ENCODE measurements at regions not wholly inside any gene's neighbourhood (a gene's known extent, or its start where the extent isn't known, plus 50 kb on each side); places are given as distances from the start of the nearest gene placed in this dataset.

DNA sequence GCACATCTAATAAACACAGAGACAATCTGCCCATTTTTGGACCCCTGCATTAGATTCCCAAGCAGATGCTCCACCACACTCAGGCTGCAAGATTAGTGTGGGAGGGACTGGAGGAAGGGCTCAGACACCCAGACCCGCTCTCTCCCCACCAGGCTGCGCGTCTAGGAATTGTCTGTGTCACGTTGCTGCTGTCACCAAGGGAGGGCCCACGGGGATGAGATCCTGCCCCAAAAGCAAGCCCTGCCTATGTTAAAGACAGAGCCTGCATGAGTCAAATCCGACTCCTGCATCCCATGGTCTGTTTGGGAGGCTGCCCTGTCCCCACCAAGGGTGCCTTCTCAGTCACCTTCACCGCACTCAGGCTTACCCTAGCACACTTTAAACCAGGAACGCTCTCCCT, 114.4 kb upstream of the ZNF507 start:
- DNase-seq (ENCODE audit: low spot score in 2 of 2) (no peak), ATAC-seq (no peak)
- H3K4me3 Mint-ChIP-seq, result no peak overlapping the region
- no peaks in the 10 kb centered on the region for H3K4me1 Mint-ChIP-seq
- no peaks in the 10 kb centered on the region for H3K36me3 Mint-ChIP-seq
- no peak overlapping the region for H3K27ac Mint-ChIP-seq
- no peaks in the 10 kb centered on the region for H3K9me3 Mint-ChIP-seq

DNA sequence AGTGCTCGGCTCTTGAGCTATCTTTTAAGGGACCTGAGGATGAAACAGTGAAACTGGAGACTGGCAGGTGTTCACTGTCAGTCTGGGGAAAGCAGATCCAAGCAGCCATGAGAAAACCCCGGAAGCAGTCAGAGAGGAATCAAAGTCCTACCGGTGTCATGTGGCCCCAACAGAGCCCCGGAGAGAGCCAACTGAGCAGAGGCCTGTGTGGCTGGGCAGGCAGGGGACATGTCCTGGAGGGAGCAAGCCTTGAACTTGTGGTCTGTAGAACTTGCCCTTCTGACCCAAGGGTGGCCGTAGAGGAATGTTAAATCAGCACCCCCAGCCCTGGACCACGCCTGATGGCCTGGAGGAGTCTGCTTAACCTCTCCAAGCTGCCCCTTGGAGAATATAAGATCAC, 113.7 kb upstream of the ZNF507 start:
- Mint-ChIP-seq H3K36me3 (no peaks in the 10 kb centered on the region), H3K4me3 (no peak overlapping the region), H3K9me3 (no peaks in the 10 kb centered on the region), H3K27ac (no peak overlapping the region), H3K4me1 (no peaks in the 10 kb centered on the region)
- DNase-seq (ENCODE audit: low spot score in 2 of 2) (no peak), ATAC-seq (no peak)

GRCh38 chr19:32232449-32232848, 113.0 kb upstream of the ZNF507 start:
- no peaks in the 10 kb centered on the region for H3K4me1 Mint-ChIP-seq
- H3K9me3 Mint-ChIP-seq, result no peaks in the 10 kb centered on the region
- no peak for DNase-seq (ENCODE audit: low spot score in 2 of 2)
- H3K4me3 Mint-ChIP-seq, result no peak overlapping the region
- H3K36me3 Mint-ChIP-seq, result no peaks in the 10 kb centered on the region
- ATAC-seq, result no peak
- H3K27ac Mint-ChIP-seq, result no peak overlapping the region

DNA sequence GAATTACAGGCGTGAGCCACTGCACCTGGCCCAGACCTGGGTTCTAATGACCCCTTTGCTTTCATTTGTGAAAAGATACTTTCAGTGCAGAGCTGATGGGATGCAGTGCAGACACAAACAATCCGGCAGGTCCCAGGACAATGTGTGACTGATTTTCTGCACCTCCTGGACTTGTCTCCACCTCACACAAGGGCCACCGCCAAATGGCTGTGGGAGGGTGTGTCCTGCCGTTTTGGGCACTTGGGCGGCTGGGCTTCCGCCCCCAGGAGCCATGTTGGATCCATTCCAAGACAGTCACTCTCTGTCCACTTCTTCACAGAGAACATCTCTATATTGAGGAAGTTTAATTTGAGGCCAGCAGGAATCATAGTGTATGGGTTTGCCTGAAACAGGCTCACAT, 112.3 kb upstream of the ZNF507 start:
- Mint-ChIP-seq H3K4me3 (no peak overlapping the region), H3K27ac (no peak overlapping the region), H3K4me1 (no peaks in the 10 kb centered on the region), H3K36me3 (no peaks in the 10 kb centered on the region), H3K9me3 (no peaks in the 10 kb centered on the region)
- ATAC-seq (no peak), DNase-seq (ENCODE audit: low spot score in 2 of 2) (no peak)

DNA sequence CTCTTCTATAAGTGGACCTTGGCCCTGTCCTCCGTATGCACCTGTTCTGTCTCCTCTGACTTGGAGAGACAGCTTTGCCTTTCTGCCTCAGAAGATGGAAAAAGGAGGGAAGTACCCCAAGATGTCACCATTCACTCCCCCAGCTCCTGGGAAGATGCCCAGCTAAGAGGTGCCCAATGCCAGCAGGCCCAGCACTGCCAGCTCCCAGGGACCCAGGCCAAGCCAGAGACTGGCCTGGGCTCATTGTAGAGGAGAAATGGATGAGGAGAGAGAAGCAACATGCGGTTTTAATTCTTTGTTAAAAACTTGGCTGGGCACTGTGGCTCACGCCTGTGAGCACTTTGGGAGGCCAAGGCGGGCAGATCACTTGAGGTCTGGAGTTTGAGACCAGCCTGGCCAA, 111.5 kb upstream of the ZNF507 start:
- no peak overlapping the region for H3K27ac Mint-ChIP-seq
- ATAC-seq, result no peak
- no peaks in the 10 kb centered on the region for H3K4me1 Mint-ChIP-seq

DNA sequence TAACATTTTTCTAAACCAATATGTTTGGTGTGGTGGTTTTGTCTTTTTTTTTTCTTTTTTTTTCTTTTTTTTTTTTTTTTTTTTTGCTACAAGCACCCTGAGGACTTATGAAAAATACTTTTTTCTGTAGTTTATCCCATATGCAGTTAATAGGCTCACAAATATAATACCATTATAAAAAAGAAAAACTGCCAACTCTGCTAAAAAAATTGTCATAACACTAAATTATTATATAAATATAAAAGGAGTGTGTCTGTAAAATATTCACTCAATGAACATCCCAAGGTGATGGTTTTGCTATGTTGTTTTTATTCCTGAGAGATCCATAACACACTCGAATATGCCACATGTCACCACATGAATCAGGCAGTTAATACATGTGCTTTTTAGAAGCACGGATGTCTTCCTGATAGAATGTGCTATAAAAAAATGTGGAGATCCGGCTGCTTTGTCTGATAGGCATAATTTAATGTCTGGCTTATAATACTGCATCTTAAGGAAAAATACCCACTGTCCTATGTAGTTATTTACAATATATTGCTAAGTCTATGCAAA, 110.7 kb upstream of the ZNF507 start:
- Mint-ChIP-seq H3K27ac (no peak overlapping the region), H3K4me3 (no peak overlapping the region), H3K36me3 (no peaks in the 10 kb centered on the region), H3K9me3 (no peaks in the 10 kb centered on the region), H3K4me1 (no peaks in the 10 kb centered on the region)
- ATAC-seq (no peak), DNase-seq (ENCODE audit: low spot score in 2 of 2) (no peak)

More for the DNA sequence above, 111.5 kb upstream of the ZNF507 start:
- Mint-ChIP-seq H3K4me3 (no peak overlapping the region), H3K36me3 (no peaks in the 10 kb centered on the region), H3K9me3 (no peaks in the 10 kb centered on the region)
- DNase-seq (ENCODE audit: low spot score in 2 of 2), result peak in 1 of 2 donors; percentile 23

GRCh38 chr19:32238076-32238475, 107.3 kb upstream of the ZNF507 start:
- Mint-ChIP-seq H3K4me1 (no peaks in the 10 kb centered on the region), H3K27ac (no peak overlapping the region), H3K36me3 (no peaks in the 10 kb centered on the region), H3K9me3 (no peaks in the 10 kb centered on the region), H3K4me3 (no peak overlapping the region)
- no peak for ATAC-seq
- no peak for DNase-seq (ENCODE audit: low spot score in 2 of 2)

- ATAC-seq (no peak), DNase-seq (ENCODE audit: low spot score in 2 of 2) (no peak)
- H3K4me3 Mint-ChIP-seq, result no peak overlapping the region
- no peaks in the 10 kb centered on the region for H3K9me3 Mint-ChIP-seq
- H3K27ac Mint-ChIP-seq, result no peak overlapping the region
- H3K36me3 Mint-ChIP-seq, result no peaks in the 10 kb centered on the region
- H3K4me1 Mint-ChIP-seq, result no peaks in the 10 kb centered on the region
Measured at GRCh38 chr19:32240316-32240715, 105.1 kb upstream of the ZNF507 start.

- ATAC-seq (no peak), DNase-seq (ENCODE audit: low spot score in 2 of 2) (no peak)
- Mint-ChIP-seq H3K27ac (no peak overlapping the region), H3K9me3 (no peaks in the 10 kb centered on the region), H3K4me1 (no peaks in the 10 kb centered on the region), H3K36me3 (no peaks in the 10 kb centered on the region), H3K4me3 (no peak overlapping the region)
Measured at GRCh38 chr19:32241306-32241705, 104.1 kb upstream of the ZNF507 start.

DNA sequence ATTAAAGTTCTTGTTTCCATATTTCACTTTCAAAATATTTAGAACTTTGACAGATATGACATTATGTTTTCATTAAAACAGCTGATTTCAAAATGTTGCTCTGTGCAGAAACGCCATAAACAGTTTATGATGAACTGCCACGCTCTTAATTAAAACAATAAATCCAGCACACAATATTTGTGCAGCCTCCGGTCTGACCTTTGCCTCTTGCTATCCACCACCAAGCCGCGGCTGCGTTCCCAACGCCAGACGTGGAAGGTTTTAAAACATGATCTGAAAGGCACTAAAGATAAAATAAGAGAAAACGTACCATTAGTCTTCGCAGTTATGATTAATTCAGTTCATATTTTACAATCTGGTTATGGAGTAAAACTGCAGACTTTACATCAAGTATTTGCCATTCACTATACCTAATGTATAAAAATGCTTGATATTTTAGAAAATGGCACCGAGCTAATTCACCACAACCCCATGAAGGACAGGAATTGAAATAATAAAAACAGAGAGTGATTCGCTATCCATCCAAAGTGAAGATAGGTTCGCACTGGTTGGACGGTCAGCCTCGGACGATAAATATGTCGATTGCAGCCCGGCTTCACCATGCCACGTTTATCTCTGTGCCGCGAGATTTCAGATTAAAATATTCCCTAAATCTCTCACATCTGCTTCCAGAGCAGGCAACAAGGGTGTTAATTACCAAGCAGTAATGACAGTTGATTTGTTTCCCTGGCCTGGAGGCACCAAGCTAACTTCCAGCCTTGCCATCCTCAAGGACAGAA, 103.3 kb upstream of the ZNF507 start:
- Mint-ChIP-seq H3K4me3 (no peak overlapping the region), H3K36me3 (no peaks in the 10 kb centered on the region), H3K9me3 (no peaks in the 10 kb centered on the region), H3K4me1 (no peaks in the 10 kb centered on the region), H3K27ac (no peak overlapping the region)
- no peak for ATAC-seq
- no peak for DNase-seq (ENCODE audit: low spot score in 2 of 2)

DNA sequence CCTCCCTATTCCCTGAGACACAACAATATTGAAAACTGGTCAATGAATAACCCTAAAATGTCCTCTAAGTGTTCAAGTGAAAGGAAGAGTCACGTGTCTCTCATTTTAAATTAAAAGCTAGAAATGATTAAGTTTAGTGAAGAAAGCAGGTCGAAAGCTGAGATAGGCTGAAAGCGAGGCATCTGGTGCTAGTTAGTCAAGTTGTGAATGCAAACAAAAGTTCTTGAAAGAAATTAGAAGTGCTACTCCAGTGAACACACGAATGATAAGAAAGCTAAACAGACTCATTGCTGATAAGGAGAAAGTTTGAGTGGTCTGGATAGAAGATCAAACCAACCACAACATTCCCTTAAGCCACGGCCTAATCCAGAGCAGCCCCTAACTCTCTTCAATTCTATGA, 99.4 kb upstream of the ZNF507 start:
- no peak overlapping the region for H3K4me3 Mint-ChIP-seq
- no peaks in the 10 kb centered on the region for H3K4me1 Mint-ChIP-seq
- DNase-seq (ENCODE audit: low spot score in 2 of 2) (no peak), ATAC-seq (no peak)
- H3K9me3 Mint-ChIP-seq, result no peaks in the 10 kb centered on the region
- H3K36me3 Mint-ChIP-seq, result no peaks in the 10 kb centered on the region
- no peak overlapping the region for H3K27ac Mint-ChIP-seq

GRCh38 chr19:32251634-32252332, 93.6 kb upstream of the ZNF507 start:
- ATAC-seq, result no peak
- Mint-ChIP-seq H3K36me3 (no peaks in the 10 kb centered on the region), H3K4me1 (no peaks in the 10 kb centered on the region), H3K27ac (no peak overlapping the region), H3K9me3 (no peaks in the 10 kb centered on the region), H3K4me3 (no peak overlapping the region)
- no peak for DNase-seq (ENCODE audit: low spot score in 2 of 2)

- Mint-ChIP-seq H3K4me3 (no peak overlapping the region), H3K9me3 (no peaks in the 10 kb centered on the region), H3K36me3 (no peaks in the 10 kb centered on the region), H3K4me1 (no peaks in the 10 kb centered on the region), H3K27ac (no peak overlapping the region)
- ATAC-seq (no peak), DNase-seq (ENCODE audit: low spot score in 2 of 2) (no peak)
Measured at GRCh38 chr19:32252333-32252669, 93.1 kb upstream of the ZNF507 start.

DNA sequence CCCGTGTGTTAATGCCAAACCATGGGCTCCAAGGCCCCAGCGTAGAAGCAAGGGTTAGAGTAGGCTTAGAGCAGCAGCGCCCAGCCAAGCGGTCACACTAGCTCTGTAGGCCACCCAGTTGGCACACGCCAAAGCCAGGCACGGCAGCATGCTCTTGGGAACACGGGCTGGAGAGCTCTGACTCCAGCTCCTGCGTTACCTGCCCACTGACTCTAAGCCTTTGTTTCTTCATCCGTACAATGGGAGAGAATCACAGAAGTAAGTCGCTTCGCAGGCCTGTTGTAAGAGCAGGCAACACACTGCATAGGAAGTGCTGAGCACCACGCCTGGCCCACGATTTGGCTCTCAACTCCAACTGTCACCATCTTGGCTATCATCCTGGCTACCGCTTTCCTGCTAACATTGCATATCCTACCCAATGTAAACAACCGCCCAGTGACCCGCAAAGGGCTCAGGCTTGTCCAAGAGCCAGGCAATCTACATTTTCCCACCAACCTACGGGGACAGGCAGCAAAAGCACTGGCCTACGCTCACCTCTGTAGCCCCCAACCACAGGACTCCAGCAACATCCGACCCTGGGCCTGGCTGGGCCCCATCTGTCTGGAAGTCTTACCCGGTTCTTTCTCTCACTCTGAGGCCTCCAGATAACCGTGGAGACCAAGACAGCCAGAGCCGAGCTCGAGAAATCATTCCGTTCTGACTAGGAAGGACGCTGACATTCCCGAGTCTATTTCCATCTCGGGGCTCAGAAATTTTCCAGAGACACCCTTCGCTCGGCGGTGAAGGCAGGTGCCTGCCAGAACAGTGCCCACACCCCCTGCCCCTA, 91.5 kb upstream of the ZNF507 start:
- ATAC-seq (no peak), DNase-seq (ENCODE audit: low spot score in 2 of 2) (no peak)
- no peaks in the 10 kb centered on the region for H3K36me3 Mint-ChIP-seq
- no peaks in the 10 kb centered on the region for H3K4me1 Mint-ChIP-seq
- no peak overlapping the region for H3K4me3 Mint-ChIP-seq
- H3K27ac Mint-ChIP-seq, result no peak overlapping the region
- no peaks in the 10 kb centered on the region for H3K9me3 Mint-ChIP-seq

- Mint-ChIP-seq H3K36me3 (no peaks in the 10 kb centered on the region), H3K27ac (no peak overlapping the region), H3K9me3 (no peaks in the 10 kb centered on the region), H3K4me1 (no peaks in the 10 kb centered on the region), H3K4me3 (no peak overlapping the region)
- no peak for ATAC-seq
- no peak for DNase-seq (ENCODE audit: low spot score in 2 of 2)
Measured at GRCh38 chr19:32254509-32254890, 90.9 kb upstream of the ZNF507 start.
